NCI-H128 (cell line): ENCODE measurements at regions not wholly inside any gene's neighbourhood (a gene's known extent, or its start where the extent isn't known, plus 50 kb on each side); places are given as distances from the start of the nearest gene placed in this dataset.
A peak's percentile ranks its signal among the peaks of the same experiment; 100 is the strongest.

Experiments
- DNase-seq: peaks from one replicate; lab custom pipeline; 2025; ENCODE audit not compliant: unreplicated experiment; lab: John Stamatoyannopoulos, UW

DNA sequence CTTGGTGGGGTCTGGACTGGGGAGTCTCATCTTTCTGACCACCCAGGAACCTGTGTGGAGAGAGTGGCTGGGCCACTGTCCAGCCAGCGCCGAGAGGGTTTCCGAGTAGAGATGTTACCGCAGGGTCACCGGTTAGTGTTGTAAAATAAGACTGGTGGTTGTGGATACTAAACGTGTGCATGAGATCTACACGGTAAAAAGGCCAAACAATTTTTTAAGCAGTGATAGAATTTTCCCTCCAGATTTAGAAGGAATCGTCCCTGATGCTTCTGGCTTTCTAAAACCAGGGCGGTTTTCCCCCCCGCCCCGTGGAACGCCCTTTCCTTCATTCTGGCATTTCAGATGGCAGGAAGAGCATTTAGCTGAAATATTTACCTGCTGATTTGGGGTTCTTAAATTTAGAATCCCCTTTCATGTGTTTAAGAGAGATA lies 72.6 kb upstream of the PPARA start:
- DNase-seq = no peak

DNA sequence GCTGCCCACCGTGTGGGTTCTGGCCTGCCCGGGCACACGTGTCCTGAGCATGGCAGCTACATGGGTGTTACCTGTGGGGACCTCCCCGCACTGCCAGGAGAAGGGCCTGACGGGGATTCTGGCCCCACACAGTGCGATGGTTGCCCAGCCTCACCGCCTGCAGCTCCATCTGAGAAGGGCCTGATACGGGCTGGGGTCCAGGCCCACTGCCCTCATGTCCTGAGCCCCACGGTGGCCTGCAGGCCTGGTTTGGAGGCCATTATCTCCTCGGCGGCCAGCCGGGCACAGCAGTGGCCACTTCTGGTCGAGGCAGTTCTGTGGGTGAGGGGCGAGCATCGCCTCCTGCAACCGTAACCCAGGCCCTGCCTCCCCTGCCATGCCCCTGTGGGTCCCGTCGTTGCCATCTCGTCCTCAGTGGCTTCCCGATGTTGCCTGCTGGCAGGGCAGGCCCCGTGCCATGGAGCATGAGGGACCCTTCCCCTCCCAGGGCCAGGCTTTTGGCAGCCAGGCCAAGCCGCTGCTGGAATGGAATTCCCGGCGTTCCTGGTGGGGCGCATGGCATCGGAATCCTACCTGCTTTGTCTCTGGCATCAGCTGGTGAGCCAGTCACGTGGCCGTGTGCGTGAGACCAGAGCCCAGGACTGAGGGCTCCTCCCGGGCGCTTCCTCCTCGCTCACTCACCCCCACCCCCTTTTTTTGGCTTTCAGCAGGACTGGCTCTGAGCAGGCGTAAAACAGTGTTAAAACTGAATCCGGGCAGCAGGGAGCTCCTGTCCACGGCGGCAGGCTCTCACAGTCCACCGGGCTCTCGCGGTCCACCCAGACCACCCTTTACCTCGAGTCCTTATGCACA lies 71.9 kb upstream of the PPARA start:
- DNase-seq = peak; percentile 64

DNA sequence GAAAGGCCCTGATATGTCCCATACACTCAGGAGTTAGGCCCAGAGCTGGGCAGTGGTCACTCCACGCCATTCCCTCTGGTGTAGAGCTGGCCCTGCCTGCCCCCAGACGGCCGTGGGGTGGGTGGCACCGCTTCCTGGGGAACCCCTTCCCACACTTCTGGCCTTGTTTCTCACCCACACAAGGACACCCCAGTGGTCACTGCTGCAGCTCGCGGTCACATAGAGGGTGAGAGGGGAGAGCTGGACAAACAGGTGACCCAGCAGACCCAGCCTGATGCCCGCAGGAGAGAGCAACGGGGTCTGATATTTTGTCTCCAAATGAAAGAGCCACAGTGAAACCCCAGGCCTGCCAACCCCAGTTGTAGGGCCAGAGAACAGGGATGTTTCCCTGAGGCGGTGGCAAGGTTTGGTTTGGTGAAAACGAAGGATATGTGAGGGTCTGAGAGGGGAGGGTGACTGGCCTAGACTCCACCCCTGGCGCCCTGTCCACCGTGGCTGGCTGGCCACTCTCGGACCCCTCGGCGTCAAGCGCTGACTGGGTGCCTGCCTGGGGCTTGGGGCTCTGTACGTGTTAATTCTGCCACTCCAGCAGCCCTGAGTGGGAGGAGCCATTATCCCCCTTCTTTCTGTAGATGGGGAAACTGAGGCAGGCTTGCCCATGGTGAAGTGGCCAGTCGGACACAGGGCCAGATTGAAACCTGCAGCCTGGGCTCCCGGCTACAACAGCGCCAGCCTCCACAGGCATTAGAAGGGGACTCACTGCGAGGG lies 71.0 kb upstream of the PPARA start:
- DNase-seq = no peak

DNA sequence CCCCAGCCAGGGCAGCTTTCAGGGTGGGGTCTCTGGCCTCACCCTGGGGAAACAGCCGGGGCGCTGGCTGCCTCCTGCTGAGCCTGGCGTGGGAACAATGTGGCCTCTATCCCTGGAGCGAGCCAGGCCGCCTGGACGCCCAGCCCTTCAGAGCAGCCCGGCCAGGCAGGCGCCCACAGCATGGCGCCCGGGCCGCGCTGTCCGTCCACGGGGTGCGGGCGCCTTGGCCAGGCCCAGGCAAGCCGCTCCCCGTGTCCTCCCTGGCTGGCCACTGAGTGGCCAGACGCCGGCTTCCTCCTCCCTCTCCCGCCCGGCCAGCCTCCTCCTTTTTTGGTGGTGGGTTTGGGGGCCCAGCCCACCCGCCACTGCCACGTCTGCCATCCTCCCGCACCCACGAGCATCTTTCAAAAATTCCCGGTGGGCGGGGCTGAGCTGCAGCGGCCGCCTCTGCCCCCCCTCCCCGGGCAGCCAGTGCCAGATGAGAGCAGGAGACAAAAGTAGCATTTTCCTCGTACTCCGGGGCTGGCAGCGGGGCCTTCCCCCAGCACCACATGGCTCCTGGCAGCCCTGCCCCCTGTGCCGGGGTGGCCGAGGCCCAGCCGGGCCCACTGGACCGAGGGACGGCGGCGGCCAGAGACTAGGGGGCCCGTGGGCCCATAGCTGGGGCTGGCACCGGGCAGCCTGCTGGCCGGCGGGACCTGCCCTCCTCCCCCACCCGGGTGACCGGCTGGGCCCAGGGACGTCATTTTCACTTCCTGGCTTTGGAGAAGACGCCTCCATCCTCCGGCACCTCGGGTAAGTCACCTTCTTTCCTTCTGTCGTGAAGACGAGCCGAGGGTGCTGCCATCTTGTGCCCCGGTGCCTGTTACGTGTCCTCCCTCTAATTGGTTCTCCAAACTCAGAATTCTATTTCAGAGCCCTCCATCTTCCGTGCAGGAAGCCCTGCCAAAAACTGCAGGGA lies 70.2 kb upstream of the PPARA start:
- DNase-seq = no peak

DNA sequence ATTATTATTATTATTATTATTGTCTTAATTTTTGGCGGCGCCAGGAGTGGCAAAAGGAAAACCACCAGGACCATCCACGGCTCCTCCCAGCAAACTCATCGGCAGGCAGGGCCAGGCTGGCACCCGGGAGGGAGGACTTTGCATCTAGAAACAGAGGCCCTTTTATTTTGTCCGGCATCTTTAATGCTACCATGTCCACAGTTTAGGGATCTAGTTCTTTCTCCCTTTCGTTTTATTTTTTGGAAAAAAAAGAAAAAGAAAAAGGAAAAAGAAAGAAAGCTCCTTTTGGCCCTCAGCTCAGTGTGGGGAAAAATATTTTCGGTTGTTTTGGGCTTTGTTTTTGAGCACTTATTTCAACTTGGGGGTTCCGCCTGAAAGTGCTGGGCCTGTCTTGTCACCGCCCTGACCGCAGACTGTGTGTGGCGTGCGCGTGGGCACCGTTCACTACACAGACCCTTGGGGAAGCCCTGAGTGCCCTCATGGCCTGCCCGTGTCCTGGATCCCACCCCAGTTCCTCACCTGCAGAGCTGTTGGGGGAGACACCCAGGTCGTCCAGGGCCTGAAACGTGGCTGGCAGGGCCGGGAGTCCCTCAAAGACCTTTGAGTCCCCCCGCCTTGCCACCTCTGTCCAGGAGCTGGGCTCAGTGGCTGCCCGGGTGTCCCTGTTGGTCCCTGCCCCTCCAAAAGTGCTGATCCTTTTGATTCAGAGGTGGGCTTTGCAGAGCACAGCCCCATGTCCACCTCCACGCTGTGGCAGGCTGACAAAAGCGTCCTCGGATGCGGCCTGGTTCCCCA lies 69.1 kb upstream of the PPARA start:
- DNase-seq = no peak

DNA sequence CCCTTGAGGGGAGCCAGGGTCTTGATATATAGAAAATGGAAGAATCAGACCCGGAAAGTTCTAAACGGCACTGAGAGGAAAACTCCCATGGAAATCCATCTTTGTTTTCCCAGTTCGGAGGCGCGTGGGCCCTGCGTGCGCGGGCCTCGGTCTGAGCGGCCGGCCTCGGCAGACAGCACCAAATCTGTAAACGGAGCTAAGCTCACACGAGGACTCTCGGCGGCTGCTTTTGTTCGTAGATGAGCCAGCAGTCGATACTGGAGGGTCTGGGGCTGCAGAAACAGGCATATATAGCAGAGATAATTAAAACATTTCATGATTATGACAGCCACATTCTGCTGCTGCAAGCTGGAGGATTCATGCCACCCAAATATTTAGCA lies 68.5 kb upstream of the PPARA start:
- DNase-seq = no peak

DNA sequence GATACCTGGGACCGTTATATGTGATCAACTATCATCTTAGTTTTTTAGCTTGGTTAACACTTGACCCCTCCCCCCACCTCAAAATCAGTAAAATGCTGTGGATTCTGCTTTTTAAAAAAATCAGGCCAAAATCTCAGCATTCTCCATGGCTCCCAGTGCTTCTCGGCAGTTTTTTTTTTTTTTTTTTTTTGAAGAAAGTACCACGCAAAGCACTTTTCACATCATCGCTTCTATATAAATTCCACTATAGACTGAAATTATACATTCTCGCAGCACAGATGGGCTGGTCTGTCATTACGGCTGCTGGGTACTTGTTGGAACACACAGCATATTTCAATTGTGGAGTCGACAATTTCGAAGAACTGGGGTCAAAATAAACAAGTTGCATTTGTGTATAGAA lies 67.7 kb upstream of the PPARA start:
- DNase-seq = no peak

DNA sequence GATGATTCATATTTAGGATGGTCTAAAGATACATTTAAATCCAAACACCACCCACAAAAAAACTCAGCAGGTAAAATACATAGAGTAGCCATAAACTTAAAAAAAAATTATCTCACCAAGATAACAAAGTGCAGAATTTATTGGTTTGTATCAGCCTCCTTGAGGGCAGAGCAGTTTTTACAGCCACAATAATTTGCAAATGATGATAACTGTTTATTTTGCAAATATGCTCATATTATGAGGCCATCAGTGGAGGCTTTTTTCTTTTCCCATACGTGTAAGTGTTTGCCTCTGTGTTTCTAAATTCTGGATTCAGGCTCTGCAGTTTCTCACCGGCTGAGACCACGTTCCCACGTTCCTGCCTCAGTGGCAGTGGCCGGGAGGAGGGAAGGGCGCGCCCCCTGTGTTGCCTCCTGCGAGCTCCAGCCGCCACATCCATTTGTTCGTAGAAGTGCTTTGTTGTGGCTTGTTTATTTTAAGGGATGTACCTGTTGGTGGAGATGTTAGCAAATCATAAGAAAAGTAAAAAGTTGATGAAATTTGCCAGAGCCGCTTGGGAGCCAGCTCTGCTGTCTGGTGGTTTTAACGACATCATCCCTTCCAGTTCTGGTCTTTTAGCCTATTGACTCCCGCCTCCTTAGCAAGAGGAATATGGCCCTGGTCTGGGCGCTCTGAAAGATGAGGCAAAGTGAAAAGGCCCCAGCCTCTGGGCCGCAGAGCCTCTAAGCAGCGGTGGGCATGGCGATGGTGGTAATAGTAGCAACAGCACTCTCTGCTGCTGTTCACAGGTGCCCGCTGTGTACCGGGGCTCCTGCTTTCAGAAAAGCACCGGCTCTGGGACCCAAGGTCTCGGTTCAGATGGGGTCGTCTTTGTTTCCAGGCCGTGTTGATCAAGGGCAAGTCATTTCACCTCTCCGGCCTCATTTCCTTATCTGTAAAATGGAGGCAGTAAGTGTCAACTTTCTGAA lies 66.7 kb upstream of the PPARA start:
- DNase-seq = no peak

DNA sequence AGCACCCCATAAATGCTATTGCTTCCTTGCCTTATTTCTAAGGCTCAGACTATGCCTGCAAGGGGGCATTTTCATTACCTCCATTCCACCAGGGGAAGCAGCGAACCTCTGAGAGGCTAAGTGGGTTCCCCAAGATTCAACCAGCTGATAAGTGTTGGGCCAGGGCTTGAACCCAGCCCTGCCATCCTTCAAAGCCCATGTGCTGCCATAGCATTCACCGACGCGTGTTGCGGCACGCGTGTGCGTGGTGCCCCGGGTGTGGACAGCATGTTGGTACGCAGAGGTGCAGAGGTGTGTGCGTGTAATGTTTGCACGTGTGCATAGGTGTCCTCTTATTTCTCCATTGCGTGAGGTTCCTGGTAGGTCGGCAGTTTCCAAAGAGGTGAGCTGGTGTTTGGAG lies 66.0 kb upstream of the PPARA start:
- DNase-seq = no peak

DNA sequence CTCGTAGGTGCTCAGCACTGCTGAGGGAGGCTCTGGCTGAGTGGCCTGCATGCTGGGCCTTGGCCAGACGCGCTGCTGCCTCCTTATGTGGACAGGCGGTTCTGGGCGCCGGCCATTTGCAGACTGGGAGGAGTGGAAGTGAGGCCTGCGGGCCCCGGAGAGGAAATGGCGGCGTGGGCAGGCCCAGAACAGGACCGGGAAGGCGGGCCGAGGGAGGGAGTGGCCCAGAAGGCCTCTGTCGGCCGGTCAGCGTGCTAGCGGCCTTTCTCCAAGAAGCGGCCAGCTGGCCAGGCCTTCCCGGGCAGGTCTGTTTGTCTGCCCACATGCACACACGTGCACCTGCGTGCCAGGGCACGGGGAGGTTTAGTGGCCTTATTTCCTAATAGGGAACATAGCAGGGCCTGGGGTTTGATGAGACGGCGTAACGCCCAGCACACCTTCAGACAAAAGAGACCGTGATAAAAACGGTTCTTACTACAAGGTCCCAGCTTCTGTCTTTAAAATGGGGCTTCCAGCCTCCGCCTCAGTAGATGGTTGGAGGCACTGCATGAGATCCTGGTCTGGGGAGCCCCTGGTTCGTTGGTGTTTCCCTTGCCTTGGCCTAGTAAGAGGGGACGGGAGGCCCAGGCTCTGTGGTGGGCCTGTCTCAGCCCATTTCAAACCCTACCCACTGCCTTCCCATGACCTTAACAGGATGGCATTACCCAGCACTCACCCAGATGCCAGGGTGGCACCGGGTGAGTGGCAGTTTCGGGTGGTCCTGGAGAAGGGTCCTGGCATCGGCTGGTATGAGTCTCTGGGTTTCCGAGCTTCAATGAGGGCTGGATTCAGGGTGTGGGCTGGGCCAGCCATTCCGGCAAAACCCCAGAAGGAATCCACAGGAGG lies 65.1 kb upstream of the PPARA start:
- DNase-seq = no peak

DNA sequence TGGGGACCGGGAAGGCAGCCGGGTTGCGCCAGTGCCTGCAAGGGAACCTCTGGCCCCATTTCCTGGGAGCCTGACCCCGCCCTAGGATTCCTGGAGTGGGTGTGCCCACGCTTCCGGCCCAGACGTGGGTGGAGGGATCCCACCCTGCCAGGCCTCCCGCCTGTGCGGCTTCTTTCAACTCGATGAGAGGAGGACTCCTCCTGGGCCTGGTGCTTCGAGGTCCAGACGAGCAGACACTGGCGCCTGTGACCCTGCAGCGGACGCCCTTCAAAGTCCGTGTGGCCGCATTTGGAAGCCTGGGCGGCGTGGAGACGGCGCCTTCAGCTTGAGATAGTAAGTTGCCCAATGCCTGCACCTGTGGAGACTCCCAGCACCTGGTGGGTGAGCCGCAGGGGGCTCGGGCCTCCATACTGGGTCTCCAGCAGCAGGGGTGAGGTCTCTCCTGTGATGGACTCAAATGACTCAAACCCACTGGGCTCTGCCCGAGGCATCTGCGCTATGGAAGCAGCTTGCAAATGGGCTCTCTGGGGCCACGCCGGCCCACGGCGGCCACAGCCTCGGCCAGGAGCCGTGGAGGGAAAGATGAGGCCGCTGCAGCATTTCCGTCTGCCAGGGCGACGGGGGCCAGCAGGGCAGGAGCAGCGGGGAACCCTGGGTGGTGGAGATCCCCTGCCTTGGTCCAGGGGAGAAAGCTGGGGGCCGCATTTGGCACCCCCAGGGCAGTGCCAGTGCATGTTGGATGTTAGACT lies 64.3 kb upstream of the PPARA start:
- DNase-seq = no peak

DNA sequence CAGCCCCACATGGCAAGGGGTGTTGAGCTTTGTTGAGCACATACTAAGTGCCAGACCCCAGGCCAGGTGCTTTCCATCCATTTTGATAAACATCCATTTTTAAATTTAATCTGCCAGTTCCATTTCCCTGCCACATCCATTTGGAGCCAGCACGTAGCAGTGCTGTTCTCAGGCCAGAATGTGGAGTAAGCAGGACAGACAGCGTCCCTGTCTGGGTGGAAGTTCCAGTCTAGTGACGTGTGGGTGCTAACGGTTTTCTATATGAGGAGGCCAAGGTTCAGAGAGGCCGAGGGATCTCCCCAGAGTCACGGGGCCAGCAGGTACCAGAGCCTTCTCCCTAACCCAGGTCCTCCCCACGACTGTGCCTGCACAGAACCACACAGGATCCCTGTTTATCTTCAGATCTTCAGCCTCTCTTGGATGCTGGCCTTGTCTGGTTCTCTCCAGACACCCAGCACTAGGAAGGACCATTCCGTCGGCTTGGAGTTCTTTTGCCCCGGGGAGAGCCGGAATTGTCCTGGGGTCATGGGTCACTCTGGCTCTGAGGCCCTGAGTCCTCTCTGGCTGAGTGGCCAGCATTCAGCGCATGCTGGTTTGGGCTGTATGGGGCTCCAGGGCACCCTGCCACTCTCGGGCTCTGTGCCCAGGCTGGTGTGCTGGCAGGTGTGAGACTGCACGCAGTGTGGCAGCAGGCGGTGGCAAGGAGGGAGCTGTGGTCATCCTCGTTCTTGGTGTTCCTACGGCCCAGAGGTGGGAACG lies 63.6 kb upstream of the PPARA start:
- no peak for DNase-seq

DNA sequence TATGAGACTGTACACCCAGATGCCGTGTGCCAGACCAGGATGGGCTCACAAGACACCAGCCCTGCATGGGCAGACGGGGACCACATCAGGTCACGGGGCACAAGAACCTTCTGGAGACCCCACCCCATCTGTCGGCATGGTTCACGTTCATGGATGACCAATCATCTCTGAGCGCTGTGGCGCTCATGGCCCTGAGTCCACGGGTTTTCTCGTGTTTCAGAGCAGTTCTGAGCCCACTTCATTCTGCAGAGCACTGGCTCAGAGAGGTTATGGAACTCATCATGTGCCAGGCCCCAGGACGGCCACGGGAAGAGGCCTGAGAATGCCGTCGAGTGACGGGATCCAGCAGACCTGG lies 63.0 kb upstream of the PPARA start:
- DNase-seq = no peak

DNA sequence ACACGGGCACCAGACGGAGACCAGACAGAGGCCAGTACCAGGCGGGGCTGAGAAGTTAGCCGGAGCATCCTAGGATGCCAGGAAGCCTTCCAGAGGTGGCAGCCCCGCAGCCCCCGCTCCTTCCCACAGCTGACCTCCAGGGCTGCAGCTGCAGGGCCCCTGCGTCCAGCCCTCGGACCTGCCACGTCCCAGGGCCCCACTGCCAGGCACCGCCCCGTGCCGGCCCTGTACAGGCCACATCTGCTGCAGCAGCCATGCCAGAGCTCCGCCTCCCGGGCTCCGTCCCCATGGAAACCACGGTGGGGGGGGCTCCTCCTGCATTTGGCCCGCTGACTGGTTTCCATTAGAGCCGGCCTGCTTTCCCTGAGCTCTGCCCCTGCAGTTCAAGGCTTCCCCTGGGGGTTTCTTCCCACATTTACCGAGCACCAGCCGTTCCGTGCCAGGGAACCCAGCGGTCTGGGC lies 62.5 kb upstream of the PPARA start:
- peak; percentile 65 for DNase-seq

DNA sequence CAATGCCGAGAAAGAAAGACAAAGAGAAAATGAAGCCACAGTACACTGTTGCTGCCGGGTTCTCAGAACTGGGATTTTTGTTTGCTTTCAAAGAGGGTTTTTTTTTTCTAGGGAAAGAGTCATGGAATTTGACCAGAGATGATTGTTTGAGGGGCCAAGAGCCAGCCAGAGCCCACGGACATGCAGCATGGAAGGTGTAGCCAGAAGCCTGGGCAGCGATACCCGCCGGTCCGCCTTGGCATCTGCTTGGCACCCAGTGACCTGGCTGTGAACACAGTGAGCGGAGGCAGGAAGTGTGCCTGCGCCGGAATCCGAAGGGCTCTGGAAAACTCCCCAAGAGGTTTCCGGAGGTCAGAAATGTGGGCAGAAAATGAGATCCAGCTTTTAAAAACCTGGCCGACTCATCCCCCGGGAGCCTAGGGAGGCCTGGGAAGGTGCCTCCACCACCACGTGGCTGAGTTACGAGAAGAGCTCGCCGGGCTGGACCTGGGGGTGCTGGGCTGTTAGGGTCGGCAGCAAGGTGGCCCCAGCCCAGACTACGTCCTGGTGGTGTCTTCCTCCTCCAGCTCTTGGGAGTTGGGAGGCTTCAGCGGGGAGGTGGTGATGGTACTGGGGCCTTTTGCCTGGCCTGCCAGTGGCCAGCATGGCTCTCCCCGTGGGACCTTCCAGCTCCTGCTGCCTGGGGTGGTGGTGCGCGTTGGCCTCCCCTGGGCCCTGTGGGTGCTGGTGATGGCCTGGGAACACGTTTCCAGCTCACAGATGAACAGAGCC lies 61.6 kb upstream of the PPARA start:
- DNase-seq = no peak

DNA sequence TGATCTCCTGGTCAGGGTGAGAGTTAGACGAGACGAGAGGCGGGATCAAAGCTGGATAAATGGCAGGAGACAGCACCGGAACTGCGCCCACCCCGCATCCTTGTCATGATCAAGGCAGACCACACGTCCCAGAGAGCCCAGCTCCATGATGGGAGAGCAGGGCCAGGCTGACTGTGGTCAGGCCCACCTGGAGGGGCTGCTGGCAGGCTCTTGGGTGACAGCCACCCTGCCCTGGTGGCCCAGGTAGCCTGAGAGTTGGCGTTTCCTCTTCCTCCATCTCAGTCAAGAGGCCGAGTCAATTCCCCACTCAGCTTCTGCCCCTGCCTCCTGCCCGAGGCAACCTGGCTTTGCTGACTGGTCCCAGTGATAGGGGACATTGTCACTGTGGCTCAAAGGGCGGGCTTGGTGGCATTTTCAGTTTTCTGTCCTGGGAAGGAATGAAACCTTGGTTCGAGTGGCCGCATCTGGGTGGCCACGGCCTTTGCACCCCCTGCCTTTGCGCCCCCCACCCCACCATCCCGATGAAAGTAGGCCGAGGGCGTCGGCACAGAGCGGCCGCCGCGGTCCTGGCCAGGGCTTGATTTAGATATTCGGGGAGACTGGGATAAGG lies 60.8 kb upstream of the PPARA start:
- no peak for DNase-seq
